ENCODE measurements at regions not wholly inside any gene's neighbourhood (a gene's known extent, or its start where the extent isn't known, plus 50 kb on each side); places are given as distances from the start of the nearest gene placed in this dataset.
"Not testable (repeated sequence)": the region's sequence is repeated elsewhere in the genome, so short reads cannot be mapped to it uniquely, and the experiment has no call there.

DNA sequence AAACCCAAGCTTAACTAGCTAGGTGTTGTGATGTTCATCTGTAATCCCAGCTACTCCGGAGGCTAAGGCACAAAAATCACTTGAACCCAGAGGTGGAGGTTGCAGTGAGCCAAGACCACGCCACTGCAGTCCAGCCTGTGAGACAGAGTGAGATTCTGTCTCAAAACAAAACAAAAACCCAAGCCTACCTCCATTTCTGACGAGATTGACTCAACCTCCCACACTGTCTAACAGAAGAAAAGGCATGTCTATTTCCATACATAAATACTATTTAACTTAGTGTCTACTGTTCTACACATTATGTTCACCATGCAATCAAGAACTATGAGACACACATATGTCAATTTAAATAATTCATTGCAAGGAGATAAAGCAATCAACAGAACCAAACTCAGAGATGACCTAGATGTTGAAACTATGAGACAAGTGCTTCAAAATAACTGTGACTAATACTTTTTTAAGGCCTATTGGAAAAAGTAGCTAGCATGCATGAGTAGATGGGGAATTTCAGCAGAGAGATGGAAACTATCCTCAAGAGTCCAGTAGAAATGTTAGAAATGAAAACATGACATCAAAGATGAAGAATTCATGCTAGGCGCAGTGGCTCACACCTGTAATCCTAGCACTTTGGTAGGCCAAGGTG lies 75.9 kb upstream of the DHRS4 start:
- H3K4me3 ChIP-seq (replicated peaks; ENCODE audit: low read depth, low read length): no peak overlapping the region
- TF ChIP-seq CTCF (IDR thresholded peaks at IDR 0.05; ENCODE audit: low read depth, low read length, missing control alignments): no peak
- DNase-seq (ENCODE audit: extremely low read depth, low read depth): no peak

GRCh38 chr14:23881282-23881681 lies 72.3 kb upstream of the DHRS4 start:
- no peak for TF ChIP-seq CTCF (IDR thresholded peaks at IDR 0.05; ENCODE audit: low read depth, low read length, missing control alignments)

DNA sequence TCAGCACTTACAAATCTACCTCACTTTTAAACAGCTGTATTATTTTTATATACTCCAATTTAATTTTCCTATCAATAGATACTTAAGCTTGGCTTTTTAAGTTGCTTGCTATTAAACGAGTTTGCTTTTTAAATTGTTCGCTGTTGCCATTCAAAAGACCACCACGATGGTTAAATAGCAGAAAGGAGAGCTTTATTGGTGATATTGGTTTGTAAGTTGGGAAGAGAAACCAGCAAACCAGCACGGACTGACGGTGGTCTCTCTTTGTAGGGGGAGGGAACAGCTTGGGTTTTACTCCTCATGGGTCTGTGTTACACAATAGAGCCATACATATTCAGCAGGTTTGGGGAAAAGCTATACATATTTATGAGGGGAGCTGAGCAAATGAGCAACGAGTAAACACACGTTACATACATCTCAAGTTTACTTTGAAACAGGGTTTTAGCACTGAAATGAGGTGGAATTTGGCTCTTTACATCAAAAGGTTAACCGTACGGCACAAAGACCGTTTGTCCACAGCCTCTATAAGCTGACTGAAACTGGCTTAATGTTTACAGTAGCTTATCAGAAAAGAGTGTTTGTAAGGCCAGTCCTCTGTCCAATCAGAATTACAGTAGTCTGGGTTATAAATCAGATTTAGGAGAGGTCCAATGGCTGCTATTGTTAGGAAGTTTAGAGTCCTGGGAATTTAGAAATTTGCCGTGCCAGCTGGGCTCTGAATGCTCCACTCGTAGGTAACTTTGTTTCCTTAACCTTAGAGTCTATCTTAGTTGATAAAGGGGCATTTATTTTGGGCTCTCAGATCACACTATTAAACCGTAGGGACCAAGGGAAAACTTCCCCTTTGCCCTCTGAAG lies 69.7 kb upstream of the DHRS4 start:
- no peak for TF ChIP-seq CTCF (IDR thresholded peaks at IDR 0.05; ENCODE audit: low read depth, low read length, missing control alignments)
- no peak overlapping the region for H3K4me3 ChIP-seq (replicated peaks; ENCODE audit: low read depth, low read length)
- no peak for DNase-seq (ENCODE audit: extremely low read depth, low read depth)

More at GRCh38 chr14:23881282-23881681, 72.3 kb upstream of the DHRS4 start:
- no peak overlapping the region for H3K4me3 ChIP-seq (replicated peaks; ENCODE audit: low read depth, low read length)
- DNase-seq (ENCODE audit: extremely low read depth, low read depth): no peak

DNA sequence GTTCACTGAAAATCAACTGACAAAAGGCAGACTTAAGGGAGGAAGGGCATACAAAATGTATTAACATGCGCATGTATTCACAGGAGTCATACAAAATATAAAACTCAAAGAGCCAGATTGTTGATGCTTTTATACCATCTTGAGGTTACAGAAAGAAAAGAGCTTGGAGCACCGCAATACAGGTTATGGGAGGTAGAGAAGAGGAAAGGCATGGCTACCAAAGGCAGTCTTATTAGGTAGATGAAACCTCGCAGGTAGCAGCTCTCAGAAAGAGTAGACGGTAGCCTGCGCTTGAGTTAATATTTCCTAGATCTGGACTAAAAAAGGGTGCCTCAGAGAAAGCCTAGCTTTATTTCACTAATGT lies 69.0 kb upstream of the DHRS4 start:
- TF ChIP-seq CTCF (IDR thresholded peaks at IDR 0.05; ENCODE audit: low read depth, low read length, missing control alignments): no peak
- H3K4me3 ChIP-seq (replicated peaks; ENCODE audit: low read depth, low read length): no peak overlapping the region
- no peak for DNase-seq (ENCODE audit: extremely low read depth, low read depth)

DNA sequence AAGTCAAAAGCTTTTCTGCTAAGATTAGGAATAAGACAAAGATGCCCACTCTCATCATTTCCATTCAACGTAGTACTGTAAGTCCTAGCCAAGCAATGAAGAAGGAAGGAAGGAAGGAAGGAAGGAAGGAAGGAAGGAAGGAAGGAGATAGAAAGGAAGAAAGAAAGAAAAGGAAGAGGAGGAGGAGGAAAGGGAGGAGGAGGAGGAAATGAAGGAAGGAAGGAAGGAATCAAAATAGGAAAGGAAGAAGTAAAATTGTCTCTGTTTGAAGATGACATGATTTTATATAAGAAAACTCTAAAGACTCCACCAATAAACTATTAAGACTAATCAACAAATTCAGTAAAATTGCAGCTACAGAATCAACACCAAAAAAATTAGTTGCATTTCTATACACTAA lies 66.0 kb upstream of the DHRS4 start:
- no peak for TF ChIP-seq CTCF (IDR thresholded peaks at IDR 0.05; ENCODE audit: low read depth, low read length, missing control alignments)
- no peak overlapping the region for H3K4me3 ChIP-seq (replicated peaks; ENCODE audit: low read depth, low read length)
- DNase-seq (ENCODE audit: extremely low read depth, low read depth): no peak

- H3K4me3 ChIP-seq (replicated peaks; ENCODE audit: low read depth, low read length); DNase-seq (ENCODE audit: extremely low read depth, low read depth): not testable (repeated sequence)
These were observed 61.9 kb upstream of the DHRS4 start for GRCh38 chr14:23891717-23892116.

DNA sequence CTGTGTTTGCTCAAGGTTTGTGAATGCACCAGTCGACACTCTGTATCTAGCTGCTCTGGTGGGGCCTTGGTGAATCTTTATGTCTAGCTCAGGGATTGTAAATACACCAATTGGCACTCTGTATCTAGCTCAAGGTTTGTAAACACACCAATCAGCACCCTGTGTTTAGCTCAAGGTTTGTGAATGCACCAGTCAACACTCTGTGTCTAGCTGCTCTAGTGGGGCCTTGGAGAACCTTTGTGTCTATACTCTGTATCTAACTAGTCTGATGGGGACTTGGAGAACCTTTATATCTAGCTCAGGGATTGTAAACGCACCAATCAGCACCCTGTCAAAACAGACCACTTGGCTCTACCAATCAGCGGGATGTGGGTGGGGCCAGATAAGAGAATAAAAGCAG lies 61.3 kb upstream of the DHRS4 start:
- not testable (repeated sequence) for DNase-seq (ENCODE audit: extremely low read depth, low read depth); H3K4me3 ChIP-seq (replicated peaks; ENCODE audit: low read depth, low read length)
